HL-60 (cell line): ENCODE measurements at regions not wholly inside any gene's neighbourhood (a gene's known extent, or its start where the extent isn't known, plus 50 kb on each side); places are given as distances from the start of the nearest gene placed in this dataset.

Source experiments
- DNase-seq, 2 experiments: peaks; one replicate each; pipeline ENCODE4 v3.0.0-alpha.2; 2010 to 2020; ENCODE audit warnings: low read depth in 1 of 2, low spot score in 1 of 2
- H3K27ac ChIP-seq: fragments of 250-450 bp; sonication (Bioruptor Pico); replicated peaks from 2 replicates; pipeline ENCODE4 v1.5.1; 2020; ENCODE audit warnings: mild to moderate bottlenecking, moderate library complexity
- H3K27me3 ChIP-seq: fragments of 250-450 bp; sonication (Bioruptor Pico); 2 replicates; pipeline ENCODE4 v1.5.1; 2021; ENCODE audit warnings: mild to moderate bottlenecking, moderate library complexity; ENCODE audit not compliant: insufficient read depth, poor library complexity, severe bottlenecking
- H3K4me3 ChIP-seq: replicated peaks from 2 replicates; pipeline ENCODE4 v1.5.1; 2011; ENCODE audit warnings: mild to moderate bottlenecking, control low read depth, low read length; ENCODE audit not compliant: insufficient read depth
- CTCF ChIP-seq: IDR thresholded peaks from one replicate; pipeline ENCODE4 v1.5.1; 2011; ENCODE audit warnings: low read length, control low read depth, inconsistent platforms; ENCODE audit not compliant: insufficient read depth
- GABPA ChIP-seq: IDR thresholded peaks from 2 replicates; pipeline ENCODE4 v1.6.1; 2012; ENCODE audit warnings: low read depth
- POLR2AphosphoS5 ChIP-seq: IDR thresholded peaks from 2 replicates; pipeline ENCODE4 v1.6.1; 2012; ENCODE audit warnings: low read depth
- REST ChIP-seq: IDR thresholded peaks from 2 replicates; pipeline ENCODE4 v1.6.1; 2012; ENCODE audit warnings: low read depth; ENCODE audit not compliant: insufficient replicate concordance
- SPI1 ChIP-seq: IDR thresholded peaks from 2 replicates; pipeline ENCODE4 v1.6.1; 2012; ENCODE audit warnings: low read depth, mild to moderate bottlenecking, borderline replicate concordance

GRCh38 chr2:16763493-16763899 is 97.9 kb upstream of the CYRIA start:
- peak; percentile 45 to 62 for DNase-seq
- TF ChIP-seq SPI1, result no peak
- TF ChIP-seq GABPA, result no peak
- TF ChIP-seq POLR2AphosphoS5, result no peak
- TF ChIP-seq CTCF, result no peak
- no peak for TF ChIP-seq REST
- Histone ChIP-seq H3K4me3 (no peak overlapping the region), H3K27ac (peak overlapping the region; percentile 41), H3K27me3 (no peaks in the 10 kb centered on the region)

- no peak for DNase-seq
- TF ChIP-seq CTCF, result no peak
- no peak for TF ChIP-seq SPI1
- no peak for TF ChIP-seq REST
- TF ChIP-seq POLR2AphosphoS5, result no peak
- TF ChIP-seq GABPA, result no peak
- no peaks in the 10 kb centered on the region for H3K27me3 ChIP-seq
- H3K4me3 ChIP-seq, result no peak overlapping the region
- no peak overlapping the region for H3K27ac ChIP-seq
These were observed 97.4 kb upstream of the CYRIA start for GRCh38 chr2:16763056-16763455.

GRCh38 chr2:16760426-16760825 is 94.8 kb upstream of the CYRIA start:
- TF ChIP-seq SPI1, result no peak
- Histone ChIP-seq H3K27me3 (no peaks in the 10 kb centered on the region), H3K27ac (no peak overlapping the region), H3K4me3 (no peak overlapping the region)
- DNase-seq, result no peak

- Histone ChIP-seq H3K27me3 (no peaks in the 10 kb centered on the region), H3K27ac (no peak overlapping the region), H3K4me3 (no peak overlapping the region)
- DNase-seq, result peak; percentile 71 to 72
- TF ChIP-seq CTCF (peak; percentile 68), REST (no peak)
These were observed 91.4 kb upstream of the CYRIA start for GRCh38 chr2:16756831-16757644.
